AG04450 (cell line): ENCODE measurements at regions not wholly inside any gene's neighbourhood (a gene's known extent, or its start where the extent isn't known, plus 50 kb on each side); places are given as distances from the start of the nearest gene placed in this dataset.

Source experiments
- CTCF ChIA-PET: fragments of 300-600, 350-600 bp; formaldehyde crosslinking; extraction: SDS; loops from one replicate; lab custom pipeline; 2022; ENCODE audit warnings: antibody characterized with exemption, inconsistent platforms; lab: Charles Lee
- POLR2A ChIA-PET: fragments of 350-600 bp; formaldehyde crosslinking; extraction: SDS; loops from one replicate; lab custom pipeline; 2021; ENCODE audit warnings: antibody characterized with exemption, inconsistent platforms; lab: Yijun Ruan, JAX
- DNase-seq: peaks from one replicate; pipeline ENCODE4 v3.0.0-alpha.2; 2011; ENCODE audit warnings: low read depth, low spot score
- H3K27ac ChIP-seq: one replicate; pipeline ENCODE4 v1.5.1; 2012; ENCODE audit warnings: low read depth, low read length, control low read depth
- H3K27me3 ChIP-seq: one replicate; pipeline ENCODE4 v1.6.0; 2012; ENCODE audit warnings: low read length; ENCODE audit not compliant: control insufficient read depth, insufficient read depth
- H3K4me3 ChIP-seq: 2 replicates; pipeline ENCODE4 v1.5.1; 2011; ENCODE audit warnings: mild to moderate bottlenecking, low read depth, low read length, control low read depth
- H3K9me3 ChIP-seq: 2 replicates; pipeline ENCODE4 v1.5.1; 2012; ENCODE audit warnings: low read length; ENCODE audit not compliant: control insufficient read depth, insufficient read depth
- TF ChIP-seq, protein P1 (sequence below): IDR thresholded peaks from 2 replicates; pipeline ENCODE4 v1.5.1; 2011; ENCODE audit warnings: low read depth, low read length, control low read depth, inconsistent platforms

DNA sequence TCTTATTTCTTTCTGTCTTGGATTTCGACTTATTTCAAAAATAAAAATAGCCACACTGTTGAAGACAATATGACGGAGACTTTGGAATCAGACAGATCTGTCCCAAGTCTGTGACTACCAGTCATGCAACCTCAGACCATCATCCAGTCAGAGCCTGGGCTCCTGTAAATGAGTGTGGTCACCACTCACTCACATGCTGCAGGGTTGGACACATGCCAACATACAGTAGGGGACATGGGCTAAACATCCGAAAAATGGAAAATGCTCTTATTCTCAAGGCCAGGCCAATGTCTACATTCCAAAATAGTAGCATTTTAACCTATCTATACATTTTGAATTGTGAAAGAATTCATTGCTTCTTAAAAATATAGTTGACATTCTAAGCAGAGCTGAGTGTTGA, 75.5 kb upstream of the EDNRB start:
- no peaks in the 10 kb centered on the region for H3K27me3 ChIP-seq
- H3K27ac ChIP-seq, result no peak overlapping the region
- ChIA-PET POLR2A (interaction anchor here (0.7 kb wide), 1 partner anchor 595 kb away, joined by 4 read pairs; no protein-coding TSS in a partner anchor), CTCF (no interaction called here)
- no peak overlapping the region for H3K4me3 ChIP-seq
- TF ChIP-seq, protein P1, sequence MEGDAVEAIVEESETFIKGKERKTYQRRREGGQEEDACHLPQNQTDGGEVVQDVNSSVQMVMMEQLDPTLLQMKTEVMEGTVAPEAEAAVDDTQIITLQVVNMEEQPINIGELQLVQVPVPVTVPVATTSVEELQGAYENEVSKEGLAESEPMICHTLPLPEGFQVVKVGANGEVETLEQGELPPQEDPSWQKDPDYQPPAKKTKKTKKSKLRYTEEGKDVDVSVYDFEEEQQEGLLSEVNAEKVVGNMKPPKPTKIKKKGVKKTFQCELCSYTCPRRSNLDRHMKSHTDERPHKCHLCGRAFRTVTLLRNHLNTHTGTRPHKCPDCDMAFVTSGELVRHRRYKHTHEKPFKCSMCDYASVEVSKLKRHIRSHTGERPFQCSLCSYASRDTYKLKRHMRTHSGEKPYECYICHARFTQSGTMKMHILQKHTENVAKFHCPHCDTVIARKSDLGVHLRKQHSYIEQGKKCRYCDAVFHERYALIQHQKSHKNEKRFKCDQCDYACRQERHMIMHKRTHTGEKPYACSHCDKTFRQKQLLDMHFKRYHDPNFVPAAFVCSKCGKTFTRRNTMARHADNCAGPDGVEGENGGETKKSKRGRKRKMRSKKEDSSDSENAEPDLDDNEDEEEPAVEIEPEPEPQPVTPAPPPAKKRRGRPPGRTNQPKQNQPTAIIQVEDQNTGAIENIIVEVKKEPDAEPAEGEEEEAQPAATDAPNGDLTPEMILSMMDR, result no peak
- no peaks in the 10 kb centered on the region for H3K9me3 ChIP-seq
- no peak for DNase-seq

DNA sequence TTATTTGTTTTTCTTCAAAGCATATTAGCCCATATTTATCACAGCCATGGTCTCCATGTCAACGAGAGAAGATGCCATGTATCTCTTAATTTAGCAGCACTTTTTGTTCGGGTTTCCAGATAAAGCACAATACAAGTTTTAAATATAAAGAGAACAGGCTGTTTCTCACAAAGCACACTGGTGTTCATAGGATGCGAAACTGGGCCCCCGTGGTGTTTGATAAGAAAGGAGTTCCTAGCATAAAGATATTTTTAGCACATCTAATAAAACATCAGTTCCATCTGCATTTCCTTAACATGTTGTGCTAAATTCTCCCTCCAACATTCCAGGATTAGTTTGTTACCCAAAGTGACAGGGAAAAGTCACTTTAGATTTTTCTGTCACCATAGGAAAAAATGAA, 72.4 kb upstream of the EDNRB start:
- Histone ChIP-seq H3K4me3 (no peak overlapping the region), H3K27ac (no peak overlapping the region), H3K27me3 (no peaks in the 10 kb centered on the region), H3K9me3 (no peaks in the 10 kb centered on the region)
- TF ChIP-seq, protein P1, result no peak
- ChIA-PET CTCF (no interaction called here), POLR2A (no interaction called here)
- no peak for DNase-seq

DNA sequence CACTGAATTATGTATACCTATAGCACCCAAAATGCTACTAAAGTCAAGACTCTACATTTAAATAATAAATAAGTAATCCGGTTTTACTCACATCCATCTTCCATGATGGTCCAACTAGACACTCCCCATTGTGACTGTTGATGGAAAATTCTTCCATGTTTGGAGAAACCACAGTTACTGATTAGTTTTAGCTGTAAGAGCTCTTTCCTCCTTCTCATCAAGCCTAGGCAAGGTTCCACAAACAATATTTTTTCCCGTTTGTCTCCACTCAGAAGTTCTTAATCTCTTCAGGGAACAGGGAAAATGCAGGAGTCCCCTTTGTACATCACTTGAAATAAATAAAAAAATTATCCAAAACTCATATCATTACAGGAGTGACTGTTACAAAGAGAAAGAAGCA, 70.7 kb upstream of the EDNRB start:
- CTCF ChIA-PET, result no interaction called here
- Histone ChIP-seq H3K4me3 (no peak overlapping the region), H3K27ac (no peak overlapping the region), H3K27me3 (no peaks in the 10 kb centered on the region), H3K9me3 (no peaks in the 10 kb centered on the region)
- TF ChIP-seq, protein P1, result no peak
- DNase-seq, result no peak
- POLR2A ChIA-PET, result no interaction called here

DNA sequence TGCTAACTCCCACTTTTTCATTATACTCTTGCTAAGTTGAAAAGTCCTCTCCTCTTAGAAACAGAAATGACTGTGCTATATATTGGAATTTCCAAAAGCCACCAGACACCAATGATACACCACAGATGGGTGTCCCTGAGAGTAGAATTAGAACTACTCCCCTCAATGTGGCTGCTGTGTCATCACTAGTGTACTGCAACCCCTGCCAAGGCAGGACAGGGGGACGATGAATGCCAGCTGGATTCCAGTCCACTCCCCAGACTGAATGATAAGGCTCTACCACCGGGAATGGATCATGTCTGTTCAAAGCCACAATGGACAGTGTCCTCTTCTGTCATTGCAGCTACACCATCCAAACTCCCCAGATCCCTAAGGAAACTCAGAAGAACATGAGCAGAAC, 69.7 kb upstream of the EDNRB start:
- Histone ChIP-seq H3K27me3 (no peaks in the 10 kb centered on the region), H3K4me3 (no peak overlapping the region), H3K27ac (no peak overlapping the region), H3K9me3 (no peaks in the 10 kb centered on the region)
- POLR2A ChIA-PET, result no interaction called here
- TF ChIP-seq, protein P1, result no peak
- CTCF ChIA-PET, result no interaction called here
- no peak for DNase-seq

DNA sequence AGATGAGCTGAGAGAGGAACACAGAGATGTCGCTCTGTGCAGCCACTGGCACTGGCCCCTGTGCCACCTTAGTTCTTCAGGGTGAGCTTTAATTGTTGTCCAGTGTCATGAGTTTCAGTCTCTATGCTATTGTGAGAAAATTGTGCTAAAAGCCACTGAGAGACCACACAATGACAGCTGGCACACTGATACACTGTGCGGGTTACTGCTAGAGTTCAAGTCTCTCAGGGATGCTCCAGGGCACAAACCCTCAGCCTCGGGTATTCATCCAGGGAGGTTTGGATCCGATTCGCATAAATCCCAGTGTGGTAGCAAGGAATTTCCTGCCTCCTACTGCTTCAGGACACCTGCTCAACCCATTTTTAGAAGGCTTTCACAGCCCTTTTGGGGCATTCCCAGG, 68.1 kb upstream of the EDNRB start:
- no peak overlapping the region for H3K4me3 ChIP-seq
- CTCF ChIA-PET, result interaction anchor here (0.9 kb wide), 1 partner anchor 134 kb away, joined by 4 read pairs; no protein-coding TSS in a partner anchor
- no peaks in the 10 kb centered on the region for H3K9me3 ChIP-seq

More for the DNA sequence above, 68.1 kb upstream of the EDNRB start:
- Histone ChIP-seq H3K27ac (no peak overlapping the region), H3K27me3 (no peaks in the 10 kb centered on the region)
- TF ChIP-seq, protein P1, result no peak
- DNase-seq, result no peak
- POLR2A ChIA-PET, result no interaction called here
